GM19372 (cell line): ENCODE measurements at regions not wholly inside any gene's neighbourhood (a gene's known extent, or its start where the extent isn't known, plus 50 kb on each side); places are given as distances from the start of the nearest gene placed in this dataset.

Experiments used
- ATAC-seq: cut with Tn5 transposase; IDR thresholded peaks from one replicate; pipeline ENCODE4 v1.9.1; 2021; ENCODE audit warnings: mild to moderate bottlenecking, low read depth, moderate library complexity; ENCODE audit not compliant: unreplicated experiment

DNA sequence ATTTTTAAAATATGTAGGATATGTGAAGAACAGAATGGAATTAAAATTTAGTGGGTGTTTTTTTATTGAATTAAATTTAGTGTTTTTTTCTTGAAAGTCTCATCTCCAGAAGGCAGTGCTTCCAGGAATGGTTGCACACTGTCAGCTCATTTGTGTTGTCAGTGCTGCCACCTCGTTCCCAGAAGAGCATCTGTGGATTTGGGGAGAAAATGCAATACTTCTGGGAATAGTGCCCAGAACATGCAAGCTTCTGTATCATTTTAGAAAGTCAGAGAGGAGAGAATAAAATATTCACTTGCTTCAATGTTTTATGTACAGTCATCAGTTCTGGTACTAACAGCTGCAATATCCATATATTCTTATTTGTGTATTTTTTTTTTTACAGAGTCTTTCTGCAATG lies 608.8 kb downstream of the PCDH7 start:
- ATAC-seq, result no peak

DNA sequence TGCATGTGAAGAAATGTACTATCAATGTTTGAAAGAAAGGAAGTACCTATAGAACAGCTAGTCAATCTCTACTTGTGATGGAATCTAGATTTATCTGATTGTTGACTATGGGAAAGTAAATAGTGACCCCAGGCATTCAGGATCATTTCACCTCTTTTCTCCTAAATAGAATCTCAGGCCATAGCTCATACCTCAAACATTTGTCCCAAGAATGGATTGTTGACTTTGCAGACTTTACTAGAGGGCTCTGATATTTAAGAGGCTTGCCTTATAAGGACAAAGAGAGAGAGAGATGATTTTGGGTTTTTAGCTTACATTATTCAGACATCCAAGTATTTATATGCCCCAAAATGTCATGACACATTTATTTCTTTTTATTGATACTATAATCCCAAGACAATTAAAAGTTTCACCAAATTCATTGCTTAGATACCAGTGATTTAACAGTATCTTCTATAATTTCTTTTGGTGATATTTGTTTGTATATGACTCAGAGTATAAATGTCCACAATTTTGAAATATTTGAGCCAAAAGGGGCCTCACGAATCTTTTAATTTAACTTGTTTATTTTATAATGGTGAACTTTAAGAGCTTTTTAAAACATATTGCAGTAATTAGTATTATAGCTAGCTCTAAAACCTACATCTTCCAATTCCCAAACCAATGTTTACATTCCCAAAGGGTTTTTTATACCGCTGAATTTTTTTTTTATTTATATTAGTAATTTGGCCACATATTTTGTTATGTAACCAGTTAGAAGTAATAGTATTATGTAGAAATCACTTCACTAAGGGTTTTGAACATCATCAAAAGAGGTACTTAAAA lies 614.1 kb downstream of the PCDH7 start:
- no peak for ATAC-seq

DNA sequence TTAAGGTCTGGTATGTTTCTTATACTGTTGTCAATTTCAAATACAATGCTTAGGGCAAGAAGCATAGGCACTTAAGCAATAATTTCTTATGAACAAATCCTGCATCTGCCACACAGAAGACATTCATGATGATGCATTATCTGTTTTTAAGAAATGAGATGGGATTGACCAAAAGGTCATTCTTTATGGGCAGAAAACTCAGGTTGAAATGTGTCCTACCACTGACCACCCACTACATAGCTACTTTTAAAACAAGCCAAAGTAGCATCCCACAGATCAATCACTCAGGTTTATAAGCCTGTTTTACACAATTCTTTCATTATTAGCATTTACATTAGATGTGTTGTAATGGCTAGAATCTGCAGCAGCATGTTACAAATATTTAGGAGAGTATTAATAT lies 617.8 kb downstream of the PCDH7 start:
- no peak for ATAC-seq

DNA sequence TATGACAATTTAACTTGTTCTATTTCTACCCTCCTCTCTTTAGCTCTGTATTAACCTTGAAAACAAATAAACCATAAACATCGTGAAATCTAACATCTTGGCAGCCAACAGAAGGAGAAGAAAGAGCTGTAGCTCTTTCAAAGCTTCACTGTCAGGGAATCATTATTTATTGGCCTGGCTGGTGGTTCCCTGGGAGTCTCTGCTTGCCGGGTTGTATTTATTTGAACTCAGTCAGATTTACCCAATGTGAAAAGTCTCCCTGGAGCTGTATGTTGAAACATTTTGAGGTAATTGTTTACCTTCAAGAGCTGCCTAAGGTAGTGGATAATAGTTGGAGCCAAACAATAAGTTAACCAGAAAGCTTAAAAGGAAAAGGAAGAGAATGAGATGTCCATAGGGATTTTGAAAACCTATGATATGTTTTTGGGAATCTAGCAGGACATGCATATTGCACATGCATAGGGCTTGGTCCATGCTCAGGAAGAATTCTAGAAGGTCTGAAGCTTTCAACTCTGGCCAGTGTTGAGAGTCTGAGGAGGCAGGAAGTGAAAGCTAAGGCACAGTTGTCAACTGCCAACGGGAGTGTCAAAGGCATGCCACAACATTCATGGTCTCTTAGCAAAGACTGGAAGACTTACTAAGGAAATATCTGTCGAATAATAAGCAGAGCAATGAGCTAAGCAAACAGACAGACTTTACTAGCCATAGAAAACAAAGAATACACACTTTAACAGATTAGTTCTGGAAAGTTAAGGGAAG lies 621.6 kb downstream of the PCDH7 start:
- no peak for ATAC-seq

DNA sequence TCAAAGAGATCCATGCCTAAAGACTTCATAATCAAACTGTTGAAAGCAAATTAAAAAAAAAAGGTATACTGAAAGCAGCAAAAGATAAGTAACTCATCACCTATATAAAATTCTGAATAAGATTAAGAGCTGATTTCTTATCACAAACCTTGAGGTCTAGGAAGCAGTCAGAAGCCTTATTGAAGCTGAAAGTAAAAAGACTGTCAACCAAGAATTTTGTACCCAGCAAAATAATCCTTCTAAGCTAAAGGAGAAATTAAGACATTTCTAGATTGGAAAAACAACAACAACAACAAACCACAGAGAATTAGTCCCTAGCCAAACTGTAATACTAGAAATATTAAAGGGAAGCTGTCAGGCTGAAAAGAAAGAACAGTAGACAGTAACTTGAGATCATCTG lies 622.9 kb downstream of the PCDH7 start:
- no peak for ATAC-seq

DNA sequence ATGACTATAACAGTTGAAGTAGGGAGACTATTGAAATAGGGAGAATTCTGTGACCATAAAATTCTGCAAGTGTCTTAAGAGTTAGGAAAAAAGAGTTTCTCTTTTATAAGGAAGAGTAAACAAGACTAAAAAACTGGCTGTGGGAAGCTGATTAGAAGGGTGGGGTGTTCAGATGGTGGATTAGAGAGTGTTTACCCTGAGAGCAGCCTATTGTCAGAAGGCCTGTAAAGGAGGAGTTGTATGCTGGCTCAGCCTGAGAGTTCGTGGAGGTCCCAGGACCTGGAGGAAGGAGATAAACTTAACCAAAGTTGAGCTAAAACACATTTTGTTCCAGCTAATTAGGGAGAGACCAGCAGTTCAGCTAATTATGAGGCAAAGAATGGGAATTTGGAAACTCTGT lies 629.7 kb downstream of the PCDH7 start:
- no peak for ATAC-seq

DNA sequence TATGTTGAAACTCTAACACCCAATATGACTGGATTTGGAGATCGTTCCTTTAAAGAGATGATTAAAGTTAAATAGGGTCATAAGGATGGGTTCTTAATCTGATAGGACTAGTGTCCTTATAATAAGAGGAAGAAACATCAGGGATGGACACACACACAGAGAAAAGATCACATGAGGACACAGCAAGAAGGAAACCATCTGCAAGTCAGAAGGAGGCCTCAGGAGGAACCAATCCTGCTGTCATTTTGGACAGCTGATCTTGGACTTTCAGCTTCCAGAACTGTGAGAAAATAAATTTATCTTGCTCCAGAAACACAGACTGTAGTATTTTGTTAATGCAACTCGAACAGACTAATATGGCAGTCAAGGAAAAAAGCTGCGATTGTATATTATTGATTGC lies 631.5 kb downstream of the PCDH7 start:
- ATAC-seq, result no peak

DNA sequence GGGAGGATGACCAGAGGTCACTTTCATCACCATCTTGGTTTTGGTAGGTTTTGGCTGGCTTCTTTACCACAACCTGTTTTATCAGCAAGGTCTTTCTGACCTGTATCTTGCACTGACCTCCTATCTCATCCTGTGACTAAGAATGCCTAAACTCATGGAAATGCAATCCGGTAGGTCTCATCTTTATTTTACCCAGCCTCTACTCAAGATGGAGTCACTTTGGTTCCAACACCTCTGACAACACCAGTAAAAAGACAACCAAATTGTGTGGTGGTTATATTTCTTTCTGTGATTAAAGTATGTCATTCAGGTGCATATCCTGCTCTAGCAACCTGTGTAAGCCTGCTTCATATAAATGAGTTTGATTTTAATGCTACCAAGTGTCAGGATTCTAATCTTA lies 636.7 kb downstream of the PCDH7 start:
- ATAC-seq, result no peak

DNA sequence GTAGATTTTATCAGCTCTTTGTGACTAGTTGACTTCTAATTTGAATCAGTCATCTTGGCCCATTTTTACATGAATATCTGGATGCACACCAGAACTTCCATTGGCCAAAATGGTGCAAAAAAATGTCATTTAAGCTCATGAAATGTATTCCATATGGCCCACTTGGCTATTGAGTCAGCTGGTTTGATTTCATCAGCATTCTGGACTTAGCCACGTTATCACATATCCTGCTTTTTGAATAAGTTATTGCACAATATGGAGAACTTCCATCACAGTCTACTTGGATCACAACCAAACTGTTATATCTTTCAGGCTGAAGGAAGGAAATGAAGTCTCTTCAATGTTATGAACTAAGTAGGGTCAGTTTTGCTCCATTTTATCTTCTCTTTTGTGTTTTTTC lies 640.6 kb downstream of the PCDH7 start:
- no peak for ATAC-seq

DNA sequence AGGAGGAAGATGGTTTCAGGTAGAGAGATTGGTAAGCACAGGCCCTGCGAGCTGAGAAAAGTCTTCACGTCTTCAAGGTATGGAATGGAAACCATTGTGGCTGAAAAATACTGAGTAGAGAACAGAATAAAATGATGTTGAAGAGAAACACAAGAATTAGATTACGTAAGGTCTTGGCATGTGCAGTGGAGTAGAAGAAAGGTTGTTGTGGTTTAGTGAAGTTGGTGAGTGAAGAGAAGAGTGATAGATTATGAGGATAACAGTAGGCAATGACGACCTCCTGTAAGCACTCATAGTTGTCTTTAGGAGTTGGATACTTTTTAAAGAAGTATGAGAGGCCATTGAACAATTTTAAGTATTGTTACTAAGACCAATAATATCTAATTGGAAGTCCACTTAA lies 642.6 kb downstream of the PCDH7 start:
- no peak for ATAC-seq

DNA sequence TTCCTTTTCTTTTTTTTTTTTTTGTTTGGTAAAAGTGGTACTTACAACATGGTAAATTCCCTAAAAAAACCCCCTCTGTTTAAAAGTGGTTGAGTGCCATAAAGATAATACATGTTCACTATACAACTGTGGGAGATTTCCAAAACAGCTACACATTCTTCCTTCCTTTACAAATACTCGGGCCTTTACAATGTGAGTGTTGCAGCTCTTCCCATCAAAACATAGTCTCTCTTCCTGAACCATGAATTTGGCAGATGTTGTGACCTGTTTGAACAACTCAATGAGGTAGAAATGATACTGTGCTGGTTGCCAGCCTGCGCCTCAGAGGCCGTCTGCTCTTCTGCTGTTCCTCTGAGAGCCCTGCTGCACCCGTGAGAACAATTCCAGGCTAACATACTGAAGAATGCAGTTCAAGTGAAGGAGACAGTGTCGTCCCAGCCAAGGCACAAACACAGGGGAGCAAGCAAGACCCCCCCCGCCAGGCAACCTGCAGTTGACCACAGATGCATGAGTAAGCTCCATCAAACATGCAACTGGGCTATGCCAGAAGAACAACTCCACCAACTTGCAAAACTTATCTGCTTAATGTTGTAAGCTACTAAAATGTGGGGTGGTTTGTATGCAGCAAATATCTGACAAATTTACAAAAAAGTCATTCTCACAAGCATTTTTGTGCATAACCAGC lies 645.0 kb downstream of the PCDH7 start:
- ATAC-seq, result no peak

DNA sequence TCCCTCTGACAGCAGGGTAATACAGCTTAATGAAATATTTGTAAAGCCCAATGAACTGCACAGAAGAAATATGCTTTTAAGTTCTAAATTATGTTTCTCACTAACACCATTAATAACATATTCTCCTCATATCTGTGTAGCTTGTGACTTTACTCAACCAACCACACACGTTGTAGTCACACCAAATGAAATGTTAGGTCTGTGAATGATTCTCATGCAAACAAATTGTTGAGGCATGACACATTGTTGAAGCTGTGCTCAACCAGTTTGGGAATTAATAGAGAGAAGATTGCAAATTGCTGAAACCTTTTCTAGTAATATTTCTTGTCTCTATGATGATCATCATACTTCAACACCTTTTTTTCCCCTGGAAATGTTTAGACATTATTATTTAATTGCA lies 645.9 kb downstream of the PCDH7 start:
- ATAC-seq, result no peak

DNA sequence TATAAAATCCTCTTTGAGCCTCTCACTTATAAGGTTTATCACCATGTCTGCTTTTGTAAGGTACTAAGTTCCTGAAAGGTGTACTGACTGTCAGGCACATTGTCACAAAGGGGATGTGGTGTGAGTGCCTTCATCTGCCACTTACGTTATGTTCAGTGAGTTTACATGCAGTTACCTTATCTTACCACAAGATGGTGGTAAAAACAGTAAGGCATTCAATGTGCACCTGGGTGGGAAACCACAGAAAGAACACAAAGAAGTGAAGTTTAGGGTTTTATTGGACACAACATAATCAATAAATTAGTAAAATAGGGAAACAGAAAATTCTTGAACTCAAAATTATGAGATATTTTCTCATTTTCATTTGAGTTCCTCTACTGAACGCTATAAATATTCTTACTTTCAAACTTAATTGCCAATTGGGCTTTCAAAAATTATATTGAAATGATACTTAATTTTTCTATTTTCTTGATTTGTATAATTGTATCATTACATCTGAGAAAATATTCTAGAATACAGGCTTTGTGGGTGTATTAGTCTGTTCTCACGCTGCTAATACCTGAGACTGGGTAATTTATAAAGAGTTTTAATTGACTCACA lies 650.8 kb downstream of the PCDH7 start:
- ATAC-seq, result peak; percentile 91

DNA sequence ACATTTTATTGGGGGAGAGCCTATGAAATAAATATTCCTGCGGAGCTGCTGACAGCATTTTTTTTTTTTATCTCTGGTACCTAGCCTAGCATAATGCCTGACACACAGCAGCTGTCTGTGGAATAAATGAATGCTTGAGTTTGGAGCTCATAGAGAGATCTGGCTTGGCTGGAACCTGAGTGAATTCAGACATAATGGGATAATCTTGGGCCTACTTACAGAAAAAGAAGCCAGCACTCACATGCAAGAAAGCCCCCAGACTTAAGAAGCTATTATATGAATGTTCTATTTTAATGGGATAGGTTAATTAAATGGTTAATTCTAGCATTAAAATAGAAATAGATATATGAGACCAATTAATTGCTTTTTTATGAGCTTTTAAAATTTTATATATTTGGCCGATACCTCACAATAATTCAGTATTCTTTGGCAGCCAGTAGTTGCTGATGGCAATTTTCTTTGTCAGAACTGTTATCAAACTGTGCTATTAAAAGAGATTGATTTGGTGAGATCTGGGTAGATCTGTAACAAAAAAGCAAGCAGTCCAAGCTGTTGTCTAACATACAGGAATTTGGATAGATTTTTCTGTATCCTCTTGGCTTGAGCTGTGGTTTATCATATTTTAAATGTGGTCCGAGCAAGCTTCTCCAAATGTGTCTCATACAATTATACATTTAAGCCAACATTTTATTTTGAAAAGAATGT lies 654.2 kb downstream of the PCDH7 start:
- no peak for ATAC-seq

DNA sequence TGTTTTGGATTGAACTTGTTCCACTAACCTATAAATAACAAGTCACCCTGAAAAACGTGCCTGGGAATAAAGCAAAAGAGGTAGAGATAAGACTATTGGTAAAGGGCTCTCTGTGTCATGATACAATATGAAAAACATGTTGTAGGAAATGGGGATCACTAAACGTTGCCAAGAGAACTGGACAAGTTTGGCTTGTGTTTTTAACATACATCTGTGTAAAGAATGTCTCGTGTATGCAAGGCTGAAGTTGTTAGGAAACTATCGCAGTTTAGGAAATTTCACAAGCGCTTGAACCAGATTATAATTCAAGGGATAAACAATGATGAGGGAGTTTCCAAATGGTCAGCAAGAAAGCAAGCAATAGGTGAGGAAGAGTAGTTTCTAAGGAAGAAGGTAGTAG lies 655.8 kb downstream of the PCDH7 start:
- no peak for ATAC-seq

DNA sequence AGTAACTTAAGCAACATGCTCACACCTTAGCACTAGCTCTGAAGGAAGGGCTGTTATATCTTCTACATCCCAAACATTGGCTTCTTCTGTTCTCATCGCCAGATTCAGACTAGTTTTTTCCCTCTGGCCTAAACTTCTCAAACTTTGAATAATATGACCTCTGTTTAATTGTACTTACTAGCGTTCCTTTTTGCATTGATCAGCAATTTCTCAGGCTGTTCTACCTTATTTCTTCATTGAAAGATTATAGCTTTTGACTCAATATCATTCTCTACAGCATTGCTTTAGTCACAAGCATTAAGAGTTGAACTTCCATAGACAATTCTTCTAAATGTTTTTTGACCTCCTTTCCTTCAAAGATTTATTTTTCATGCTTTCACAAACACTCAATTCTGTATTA lies 659.2 kb downstream of the PCDH7 start:
- no peak for ATAC-seq

DNA sequence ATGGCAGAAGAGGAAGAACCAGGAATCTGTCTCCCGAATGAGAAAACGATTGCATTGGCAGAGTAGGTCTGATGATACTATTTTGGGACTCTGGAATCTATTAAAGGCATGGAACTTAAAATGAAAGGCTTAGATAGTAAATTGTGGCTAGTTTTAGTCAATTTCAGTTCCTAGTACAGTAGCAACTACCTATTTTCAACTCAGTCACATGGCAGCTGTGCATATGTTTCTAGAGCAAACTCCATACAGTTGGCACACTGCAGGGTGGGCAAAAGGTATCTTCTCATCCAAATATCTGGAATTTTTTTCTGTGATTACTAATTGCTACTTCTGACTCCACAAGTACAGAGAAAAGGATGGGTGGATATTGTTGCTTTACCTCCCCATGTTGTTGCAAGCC lies 663.6 kb downstream of the PCDH7 start:
- no peak for ATAC-seq

DNA sequence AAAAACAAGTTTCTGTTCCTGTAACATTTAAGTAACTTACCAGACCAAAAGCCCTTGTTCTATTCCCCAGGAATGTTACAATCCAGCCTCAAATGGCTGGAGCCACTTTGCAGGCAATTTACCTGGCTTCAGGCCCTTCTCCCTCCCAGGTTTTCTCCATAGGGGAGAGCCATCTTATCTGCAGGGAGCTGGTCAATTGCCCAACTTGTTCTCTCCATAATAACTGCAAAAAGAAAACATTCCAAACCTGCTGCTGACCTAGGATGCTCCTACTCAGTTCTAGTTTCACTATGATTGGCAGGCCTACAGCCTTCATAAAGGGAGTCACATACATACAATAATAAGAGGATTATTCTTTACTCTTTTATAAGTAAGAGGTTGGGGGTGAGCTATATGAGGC lies 670.7 kb downstream of the PCDH7 start:
- no peak for ATAC-seq

DNA sequence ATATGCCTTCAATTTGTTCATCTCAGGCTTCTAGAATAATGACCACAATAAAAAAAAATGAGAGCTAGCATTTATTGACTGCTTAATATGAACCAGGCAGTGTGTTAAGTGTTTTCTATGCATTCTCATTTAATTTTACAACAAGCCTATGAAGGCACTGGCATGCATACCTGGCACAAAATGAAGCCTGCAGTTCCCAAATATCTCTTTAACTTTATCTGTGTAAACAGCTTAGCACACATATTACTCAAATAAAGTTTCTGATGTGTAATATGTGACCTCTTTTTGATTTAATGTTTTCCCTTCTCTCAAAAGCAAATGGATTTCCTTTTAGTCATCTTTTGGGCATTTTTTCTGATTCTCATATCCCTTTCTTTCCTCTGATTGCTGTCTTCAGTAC lies 671.8 kb downstream of the PCDH7 start:
- ATAC-seq, result no peak

DNA sequence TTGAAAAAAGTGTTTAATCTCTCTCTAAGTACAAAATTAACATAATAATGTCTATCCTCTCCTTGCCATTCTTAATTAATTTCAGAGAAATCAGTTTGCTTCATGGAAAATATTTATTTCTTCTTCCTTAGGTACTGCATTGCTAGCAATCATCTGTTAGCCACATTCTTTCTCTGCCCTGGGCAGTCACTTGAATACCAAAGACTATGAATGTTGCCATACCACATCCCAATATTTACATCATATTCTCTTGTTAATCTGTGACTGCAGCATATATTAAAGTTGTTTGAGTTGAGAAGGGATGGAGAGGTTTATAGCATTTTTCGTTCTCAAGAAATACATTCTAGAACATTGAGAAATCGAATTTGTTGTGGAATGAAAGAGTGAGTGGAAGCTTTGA lies 672.8 kb downstream of the PCDH7 start:
- ATAC-seq, result no peak

DNA sequence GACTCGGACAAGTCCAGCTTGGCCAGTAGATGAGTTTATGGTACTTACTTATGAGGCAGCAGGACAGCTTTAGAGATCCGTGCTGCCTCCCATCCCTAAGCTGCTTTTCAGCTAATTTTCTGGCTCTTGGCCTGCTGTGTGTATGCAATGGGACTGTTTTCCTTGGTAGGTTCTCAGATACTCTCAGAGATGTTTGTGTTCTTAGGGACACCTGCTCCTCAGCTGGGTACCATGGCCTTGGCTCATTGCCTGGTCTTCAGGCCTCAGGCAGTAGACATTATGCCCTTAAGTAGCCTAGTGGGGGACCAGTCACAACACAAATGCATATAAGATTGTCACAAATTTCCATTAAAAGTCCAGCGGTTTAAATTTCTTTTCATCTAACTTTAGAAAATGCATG lies 688.0 kb downstream of the PCDH7 start:
- no peak for ATAC-seq
